NCI-H2196 treated with DMSO at 0.1 percent for 48 hours (cell line): ENCODE measurements at regions not wholly inside any gene's neighbourhood (a gene's known extent, or its start where the extent isn't known, plus 50 kb on each side); places are given as distances from the start of the nearest gene placed in this dataset.

Source experiments
- DNase-seq: peaks from one replicate; lab custom pipeline; 2025; ENCODE audit not compliant: unreplicated experiment; lab: John Stamatoyannopoulos, UW

- no peak for DNase-seq
These were observed 143.4 kb upstream of the CDH6 start for GRCh38 chr5:31049936-31050704.

GRCh38 chr5:31049461-31049860 is 144.0 kb upstream of the CDH6 start:
- no peak for DNase-seq

GRCh38 chr5:31048282-31049270 is 144.9 kb upstream of the CDH6 start:
- no peak for DNase-seq

DNA sequence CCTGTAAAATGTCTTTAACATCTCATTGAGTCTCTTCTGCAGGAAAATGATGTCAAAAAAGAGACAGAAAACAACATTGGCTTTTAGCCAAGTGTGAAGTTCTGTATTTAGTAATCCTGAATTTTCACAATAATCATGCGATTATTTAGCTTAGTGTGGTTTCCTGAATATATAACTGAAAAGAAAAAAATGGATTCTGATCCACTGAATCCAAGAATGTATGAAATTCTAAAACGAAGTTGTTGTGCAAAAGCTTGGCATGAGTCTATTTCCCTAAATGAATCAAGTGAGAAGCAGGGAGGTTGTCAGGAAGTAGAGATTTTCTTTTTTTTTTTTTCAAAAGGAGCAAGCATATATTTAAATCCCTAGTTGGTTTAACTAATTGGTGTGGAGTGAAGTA is 145.9 kb upstream of the CDH6 start:
- DNase-seq, result no peak

GRCh38 chr5:31047007-31047406 is 146.5 kb upstream of the CDH6 start:
- no peak for DNase-seq

GRCh38 chr5:31036411-31036810 is 157.1 kb upstream of the CDH6 start:
- no peak for DNase-seq

DNA sequence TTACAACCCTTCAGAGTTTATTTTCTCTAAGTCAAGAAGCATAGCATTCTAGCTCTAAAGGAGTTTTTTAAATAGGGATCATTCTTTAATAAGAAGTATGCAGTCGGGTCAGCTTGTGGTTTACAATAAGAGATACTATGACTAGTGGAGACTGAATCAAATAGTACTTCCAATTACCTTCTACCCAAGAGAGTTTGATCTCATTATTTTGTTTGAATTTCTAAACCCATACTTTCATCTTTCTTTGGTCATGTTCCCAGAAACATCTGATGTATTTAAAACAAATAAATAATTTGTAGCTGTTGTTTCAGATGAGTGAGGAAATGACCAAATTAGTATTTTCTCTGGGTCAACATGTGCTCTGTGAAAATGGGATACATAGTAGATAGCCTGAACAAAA is 160.2 kb upstream of the CDH6 start:
- no peak for DNase-seq

GRCh38 chr5:31029925-31030324 is 163.6 kb upstream of the CDH6 start:
- DNase-seq, result no peak

- DNase-seq, result no peak
These were observed 165.8 kb upstream of the CDH6 start for GRCh38 chr5:31027721-31028120.

GRCh38 chr5:31023105-31023504 is 170.4 kb upstream of the CDH6 start:
- no peak for DNase-seq

GRCh38 chr5:31021181-31021624 is 172.3 kb upstream of the CDH6 start:
- no peak for DNase-seq

GRCh38 chr5:31008231-31008630 is 185.3 kb upstream of the CDH6 start:
- no peak for DNase-seq

GRCh38 chr5:31007672-31008071 is 185.8 kb upstream of the CDH6 start:
- DNase-seq, result no peak

DNA sequence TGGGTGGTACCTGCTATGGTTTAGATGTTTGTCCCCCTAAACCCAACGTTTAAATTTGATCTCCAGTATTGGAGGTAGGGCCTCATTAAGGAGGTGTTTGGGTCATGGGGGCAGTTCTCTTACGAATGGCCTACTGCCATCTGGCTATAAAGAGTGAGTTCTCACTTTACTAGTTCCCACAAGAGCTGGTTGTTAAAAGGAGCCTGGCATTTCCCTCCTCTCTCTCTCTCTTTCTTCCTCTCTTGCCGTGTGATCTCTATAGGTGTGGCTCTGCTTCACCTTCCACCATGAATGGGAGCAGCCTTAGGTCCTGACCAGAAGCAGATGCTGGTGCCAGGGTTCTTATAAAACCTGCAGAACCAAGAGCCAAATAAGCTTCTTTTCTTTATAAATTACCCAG is 193.2 kb upstream of the CDH6 start:
- DNase-seq, result no peak

- no peak for DNase-seq
These were observed 195.8 kb upstream of the CDH6 start for GRCh38 chr5:30997681-30998080.

DNA sequence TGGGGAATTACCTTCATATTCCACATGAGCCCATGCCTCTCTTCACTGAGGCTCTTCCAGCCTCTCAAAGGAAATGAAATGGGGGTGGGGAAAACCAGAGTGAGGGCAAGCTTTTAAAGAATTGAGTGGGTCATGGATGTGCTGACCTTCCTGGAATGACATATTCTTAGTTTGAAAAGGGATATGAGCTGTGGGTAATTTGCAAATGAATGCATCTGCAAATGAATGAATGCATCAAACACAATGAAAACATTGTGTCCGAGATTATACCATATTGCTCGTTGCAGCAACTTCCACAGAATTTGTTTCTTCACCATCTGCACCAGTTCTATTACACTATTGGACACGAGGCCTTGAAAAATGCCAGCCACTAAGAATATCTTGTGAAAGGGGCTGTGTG is 198.6 kb upstream of the CDH6 start:
- no peak for DNase-seq

- DNase-seq, result no peak
These were observed 199.3 kb upstream of the CDH6 start for GRCh38 chr5:30994176-30994575.

- no peak for DNase-seq
These were observed 202.0 kb upstream of the CDH6 start for GRCh38 chr5:30991462-30991861.

- DNase-seq, result no peak
These were observed 211.9 kb upstream of the CDH6 start for GRCh38 chr5:30981576-30981975.

GRCh38 chr5:30968971-30969370 is 224.5 kb upstream of the CDH6 start:
- no peak for DNase-seq

GRCh38 chr5:30960036-30960435 is 233.4 kb upstream of the CDH6 start:
- DNase-seq, result no peak

GRCh38 chr5:30959238-30959637 is 234.2 kb upstream of the CDH6 start:
- DNase-seq, result no peak
